ENCODE measurements at regions not wholly inside any gene's neighbourhood (a gene's known extent, or its start where the extent isn't known, plus 50 kb on each side); places are given as distances from the start of the nearest gene placed in this dataset.
"Not testable (repeated sequence)": the region's sequence is repeated elsewhere in the genome, so short reads cannot be mapped to it uniquely, and the experiment has no call there.

GRCh38 chr4:18159117-18159912 lies 137.8 kb upstream of the LCORL start:
- not testable (repeated sequence) for H3K27ac ChIP-seq (ENCODE audit: low read depth, low read length); H3K27me3 ChIP-seq (ENCODE audit: insufficient read depth, low read length); H3K36me3 ChIP-seq (ENCODE audit: insufficient read depth, low read length); H3K4me1 ChIP-seq (ENCODE audit: control insufficient read depth, insufficient read depth, low read length, unreplicated experiment); H2AFZ ChIP-seq (ENCODE audit: low read length, unreplicated experiment); H3K79me2 ChIP-seq (ENCODE audit: control insufficient read depth, insufficient read depth, low read length, unreplicated experiment); H3K4me3 ChIP-seq (ENCODE audit: low read depth, low read length)

- Histone ChIP-seq H3K27me3 (ENCODE audit: insufficient read depth, low read length) (no peaks in the 10 kb centered on the region), H3K36me3 (ENCODE audit: insufficient read depth, low read length) (no peaks in the 10 kb centered on the region), H3K4me3 (ENCODE audit: low read depth, low read length) (no peak overlapping the region), H2AFZ (ENCODE audit: low read length, unreplicated experiment) (no peak overlapping the region), H3K27ac (ENCODE audit: low read depth, low read length) (no peak overlapping the region), H3K4me1 (ENCODE audit: control insufficient read depth, insufficient read depth, low read length, unreplicated experiment) (no peaks in the 10 kb centered on the region), H3K79me2 (ENCODE audit: control insufficient read depth, insufficient read depth, low read length, unreplicated experiment) (no peaks in the 10 kb centered on the region)
Measured at GRCh38 chr4:18155067-18156041, 133.8 kb upstream of the LCORL start.

GRCh38 chr4:18138076-18138665 lies 116.6 kb upstream of the LCORL start:
- H3K4me1 ChIP-seq (ENCODE audit: control insufficient read depth, insufficient read depth, low read length, unreplicated experiment): no peaks in the 10 kb centered on the region
- no peaks in the 10 kb centered on the region for H3K79me2 ChIP-seq (ENCODE audit: control insufficient read depth, insufficient read depth, low read length, unreplicated experiment)
- no peak overlapping the region for H2AFZ ChIP-seq (ENCODE audit: low read length, unreplicated experiment)
- no peak overlapping the region for H3K27ac ChIP-seq (ENCODE audit: low read depth, low read length)
- H3K36me3 ChIP-seq (ENCODE audit: insufficient read depth, low read length): no peaks in the 10 kb centered on the region
- no peak overlapping the region for H3K4me3 ChIP-seq (ENCODE audit: low read depth, low read length)
- H3K27me3 ChIP-seq (ENCODE audit: insufficient read depth, low read length): no peaks in the 10 kb centered on the region

- H3K79me2 ChIP-seq (ENCODE audit: control insufficient read depth, insufficient read depth, low read length, unreplicated experiment): no peaks in the 10 kb centered on the region
- H3K27ac ChIP-seq (ENCODE audit: low read depth, low read length): no peak overlapping the region
- no peaks in the 10 kb centered on the region for H3K36me3 ChIP-seq (ENCODE audit: insufficient read depth, low read length)
- no peaks in the 10 kb centered on the region for H3K27me3 ChIP-seq (ENCODE audit: insufficient read depth, low read length)
- H2AFZ ChIP-seq (ENCODE audit: low read length, unreplicated experiment): no peak overlapping the region
- H3K4me3 ChIP-seq (ENCODE audit: low read depth, low read length): no peak overlapping the region
- H3K4me1 ChIP-seq (ENCODE audit: control insufficient read depth, insufficient read depth, low read length, unreplicated experiment): no peaks in the 10 kb centered on the region
Measured at GRCh38 chr4:18134111-18134510, 112.6 kb upstream of the LCORL start.

GRCh38 chr4:18130256-18130655 lies 108.7 kb upstream of the LCORL start:
- no peaks in the 10 kb centered on the region for H3K79me2 ChIP-seq (ENCODE audit: control insufficient read depth, insufficient read depth, low read length, unreplicated experiment)
- no peak overlapping the region for H3K4me3 ChIP-seq (ENCODE audit: low read depth, low read length)
- no peak overlapping the region for H3K27ac ChIP-seq (ENCODE audit: low read depth, low read length)
- H3K36me3 ChIP-seq (ENCODE audit: insufficient read depth, low read length): no peaks in the 10 kb centered on the region
- no peaks in the 10 kb centered on the region for H3K27me3 ChIP-seq (ENCODE audit: insufficient read depth, low read length)
- no peaks in the 10 kb centered on the region for H3K4me1 ChIP-seq (ENCODE audit: control insufficient read depth, insufficient read depth, low read length, unreplicated experiment)
- H2AFZ ChIP-seq (ENCODE audit: low read length, unreplicated experiment): no peak overlapping the region

- H3K4me3 ChIP-seq (ENCODE audit: low read depth, low read length): no peak overlapping the region
- H3K79me2 ChIP-seq (ENCODE audit: control insufficient read depth, insufficient read depth, low read length, unreplicated experiment): no peaks in the 10 kb centered on the region
- H2AFZ ChIP-seq (ENCODE audit: low read length, unreplicated experiment): no peak overlapping the region
- H3K4me1 ChIP-seq (ENCODE audit: control insufficient read depth, insufficient read depth, low read length, unreplicated experiment): no peaks in the 10 kb centered on the region
- H3K27me3 ChIP-seq (ENCODE audit: insufficient read depth, low read length): no peaks in the 10 kb centered on the region
- no peaks in the 10 kb centered on the region for H3K36me3 ChIP-seq (ENCODE audit: insufficient read depth, low read length)
- no peak overlapping the region for H3K27ac ChIP-seq (ENCODE audit: low read depth, low read length)
Measured at GRCh38 chr4:18128241-18128640, 106.7 kb upstream of the LCORL start.

GRCh38 chr4:18127030-18127429 lies 105.5 kb upstream of the LCORL start:
- H3K4me3 ChIP-seq (ENCODE audit: low read depth, low read length): no peak overlapping the region
- no peaks in the 10 kb centered on the region for H3K79me2 ChIP-seq (ENCODE audit: control insufficient read depth, insufficient read depth, low read length, unreplicated experiment)
- H3K27ac ChIP-seq (ENCODE audit: low read depth, low read length): no peak overlapping the region
- H3K4me1 ChIP-seq (ENCODE audit: control insufficient read depth, insufficient read depth, low read length, unreplicated experiment): no peaks in the 10 kb centered on the region
- H2AFZ ChIP-seq (ENCODE audit: low read length, unreplicated experiment): no peak overlapping the region
- no peaks in the 10 kb centered on the region for H3K36me3 ChIP-seq (ENCODE audit: insufficient read depth, low read length)
- H3K27me3 ChIP-seq (ENCODE audit: insufficient read depth, low read length): no peaks in the 10 kb centered on the region

GRCh38 chr4:18113710-18114331 lies 92.3 kb upstream of the LCORL start:
- no peak overlapping the region for H2AFZ ChIP-seq (ENCODE audit: low read length, unreplicated experiment)
- H3K36me3 ChIP-seq (ENCODE audit: insufficient read depth, low read length): no peaks in the 10 kb centered on the region
- H3K4me1 ChIP-seq (ENCODE audit: control insufficient read depth, insufficient read depth, low read length, unreplicated experiment): no peaks in the 10 kb centered on the region
- no peaks in the 10 kb centered on the region for H3K79me2 ChIP-seq (ENCODE audit: control insufficient read depth, insufficient read depth, low read length, unreplicated experiment)
- H3K27ac ChIP-seq (ENCODE audit: low read depth, low read length): no peak overlapping the region
- H3K27me3 ChIP-seq (ENCODE audit: insufficient read depth, low read length): peaks cover 34% of the 10 kb centered on the region
- H3K4me3 ChIP-seq (ENCODE audit: low read depth, low read length): no peak overlapping the region

- H3K27ac ChIP-seq (ENCODE audit: low read depth, low read length): no peak overlapping the region
- H2AFZ ChIP-seq (ENCODE audit: low read length, unreplicated experiment): no peak overlapping the region
- H3K4me3 ChIP-seq (ENCODE audit: low read depth, low read length): no peak overlapping the region
- no peaks in the 10 kb centered on the region for H3K4me1 ChIP-seq (ENCODE audit: control insufficient read depth, insufficient read depth, low read length, unreplicated experiment)
- no peaks in the 10 kb centered on the region for H3K36me3 ChIP-seq (ENCODE audit: insufficient read depth, low read length)
- H3K27me3 ChIP-seq (ENCODE audit: insufficient read depth, low read length): peaks cover 38% of the 10 kb centered on the region
- H3K79me2 ChIP-seq (ENCODE audit: control insufficient read depth, insufficient read depth, low read length, unreplicated experiment): no peaks in the 10 kb centered on the region
Measured at GRCh38 chr4:18111081-18111480, 89.5 kb upstream of the LCORL start.

- peaks cover 38% of the 10 kb centered on the region for H3K27me3 ChIP-seq (ENCODE audit: insufficient read depth, low read length)
- no peaks in the 10 kb centered on the region for H3K4me1 ChIP-seq (ENCODE audit: control insufficient read depth, insufficient read depth, low read length, unreplicated experiment)
- H3K4me3 ChIP-seq (ENCODE audit: low read depth, low read length): no peak overlapping the region
- H3K79me2 ChIP-seq (ENCODE audit: control insufficient read depth, insufficient read depth, low read length, unreplicated experiment): no peaks in the 10 kb centered on the region
- H3K36me3 ChIP-seq (ENCODE audit: insufficient read depth, low read length): no peaks in the 10 kb centered on the region
- H3K27ac ChIP-seq (ENCODE audit: low read depth, low read length): no peak overlapping the region
- H2AFZ ChIP-seq (ENCODE audit: low read length, unreplicated experiment): no peak overlapping the region
Measured at GRCh38 chr4:18110099-18110498, 88.5 kb upstream of the LCORL start.

Measured in ACC112 (cell line).